NT2/D1 (cell line): ENCODE measurements at regions not wholly inside any gene's neighbourhood (a gene's known extent, or its start where the extent isn't known, plus 50 kb on each side); places are given as distances from the start of the nearest gene placed in this dataset.

Source experiments
- YY1 ChIP-seq: IDR thresholded peaks from 2 replicates; pipeline ENCODE4 v1.6.1; 2011; ENCODE audit not compliant: insufficient read length, insufficient read depth
- ZNF274 ChIP-seq: IDR thresholded peaks from 2 replicates; pipeline ENCODE4 v1.6.1; 2011; ENCODE audit warnings: mild to moderate bottlenecking, low read depth, low read length

- no peak for TF ChIP-seq ZNF274
- no peak for TF ChIP-seq YY1
Measured at GRCh38 chr5:2860101-2860500, 108.6 kb upstream of the IRX2 start.
